ENCODE measurements at regions not wholly inside any gene's neighbourhood (a gene's known extent, or its start where the extent isn't known, plus 50 kb on each side); places are given as distances from the start of the nearest gene placed in this dataset.
"Not testable (repeated sequence)": the region's sequence is repeated elsewhere in the genome, so short reads cannot be mapped to it uniquely, and the experiment has no call there.

- no peak for DNase-seq
Measured at GRCh38 chr6:23620911-23621401, 505.1 kb upstream of the NRSN1 start.

- no peak for DNase-seq
Measured at GRCh38 chr6:23630726-23631635, 495.0 kb upstream of the NRSN1 start.

- no peak for DNase-seq
Measured at GRCh38 chr6:23633996-23634395, 492.0 kb upstream of the NRSN1 start.

- no peak for DNase-seq
Measured at GRCh38 chr6:23635150-23635549, 490.9 kb upstream of the NRSN1 start.

- no peak for DNase-seq
Measured at GRCh38 chr6:23637296-23637695, 488.7 kb upstream of the NRSN1 start.

- no peak for DNase-seq
Measured at GRCh38 chr6:23642849-23643248, 483.2 kb upstream of the NRSN1 start.

- no peak for DNase-seq
Measured at GRCh38 chr6:23647045-23647444, 479.0 kb upstream of the NRSN1 start.

GRCh38 chr6:23650676-23651075 lies 475.3 kb upstream of the NRSN1 start:
- DNase-seq, result no peak

GRCh38 chr6:23654745-23655144 lies 471.3 kb upstream of the NRSN1 start:
- no peak for DNase-seq

- no peak for DNase-seq
Measured at GRCh38 chr6:23655525-23655924, 470.5 kb upstream of the NRSN1 start.

- no peak for DNase-seq
Measured at GRCh38 chr6:23656255-23657194, 469.5 kb upstream of the NRSN1 start.

- DNase-seq, result no peak
Measured at GRCh38 chr6:23659125-23659524, 466.9 kb upstream of the NRSN1 start.

- no peak for DNase-seq
Measured at GRCh38 chr6:23661549-23661948, 464.5 kb upstream of the NRSN1 start.

GRCh38 chr6:23663096-23663495 lies 462.9 kb upstream of the NRSN1 start:
- DNase-seq, result no peak

- DNase-seq, result no peak
Measured at GRCh38 chr6:23663652-23664051, 462.4 kb upstream of the NRSN1 start.

GRCh38 chr6:23665911-23666310 lies 460.1 kb upstream of the NRSN1 start:
- DNase-seq, result not testable (repeated sequence)

- no peak for DNase-seq
Measured at GRCh38 chr6:23672737-23673136, 453.3 kb upstream of the NRSN1 start.

GRCh38 chr6:23678626-23679025 lies 447.4 kb upstream of the NRSN1 start:
- no peak for DNase-seq

GRCh38 chr6:23681743-23682142 lies 444.3 kb upstream of the NRSN1 start:
- no peak for DNase-seq

- DNase-seq, result no peak
Measured at GRCh38 chr6:23688650-23689049, 437.4 kb upstream of the NRSN1 start.

GRCh38 chr6:23690453-23691049 lies 435.5 kb upstream of the NRSN1 start:
- no peak for DNase-seq

GRCh38 chr6:23692184-23692583 lies 433.8 kb upstream of the NRSN1 start:
- no peak for DNase-seq

GRCh38 chr6:23696992-23697391 lies 429.0 kb upstream of the NRSN1 start:
- DNase-seq, result no peak

Measured in suppressor macrophage treated with lipopolysaccharide for 4 hours (primary cell).